ENCODE measurements at regions not wholly inside any gene's neighbourhood (a gene's known extent, or its start where the extent isn't known, plus 50 kb on each side); places are given as distances from the start of the nearest gene placed in this dataset.

GRCh38 chr9:115192835-115193525 lies 75.0 kb upstream of the TNC start:
- no peak for TF ChIP-seq SIN3A (IDR thresholded peaks at IDR 0.05; ENCODE audit: borderline replicate concordance, insufficient read depth, low read depth, low read length)
- TF ChIP-seq TCF7L2 (IDR thresholded peaks at IDR 0.05; ENCODE audit: low read depth, low read length), result no peak
- TF ChIP-seq CTCF (IDR thresholded peaks at IDR 0.05), result no peak
- TF ChIP-seq POLR2AphosphoS5 (IDR thresholded peaks at IDR 0.05; ENCODE audit: low read depth, low read length), result no peak
- no peak for TF ChIP-seq REST (IDR thresholded peaks at IDR 0.05; ENCODE audit: insufficient read depth in 1 of 2, low read depth in 2 of 2, low read length in 1 of 2)
- ATAC-seq (no peak), DNase-seq (ENCODE audit: low read depth, low spot score) (no peak)
- in situ Hi-C loops (cut with HindIII; ENCODE audit: low pct_unique_long_range_greater_than_20kb, low sequenced_read_pairs) (no loop called here), intact Hi-C loops (cut with micrococcal nuclease; ENCODE audit: unreplicated experiment) (no loop called here)
- H3K36me3 ChIP-seq (ENCODE audit: control insufficient read depth, insufficient read depth, low read length), result no peaks in the 10 kb centered on the region
- H3K9me3 ChIP-seq (ENCODE audit: control insufficient read depth, insufficient read depth, low read depth, low read length), result no peaks in the 10 kb centered on the region
- POLR2A ChIA-PET, result no interaction called here
- no peak overlapping the region for H3K27ac ChIP-seq (ENCODE audit: low read length)
- no peak overlapping the region for H3K4me3 ChIP-seq (ENCODE audit: low read depth in 2 of 2, low read length in 2 of 2)
- CTCF ChIA-PET, result no interaction called here
- BruUV-seq (replicated peaks), result no TSS peak
- no peaks in the 10 kb centered on the region for H3K27me3 ChIP-seq (ENCODE audit: control insufficient read depth, insufficient read depth, low read length)
- no peaks in the 10 kb centered on the region for H3K4me1 ChIP-seq (ENCODE audit: control insufficient read depth, insufficient read depth, low read length)

GRCh38 chr9:115193777-115194176 lies 75.8 kb upstream of the TNC start:
- POLR2A ChIA-PET, result no interaction called here
- H3K9me3 ChIP-seq (ENCODE audit: control insufficient read depth, insufficient read depth, low read depth, low read length), result no peaks in the 10 kb centered on the region
- no peaks in the 10 kb centered on the region for H3K36me3 ChIP-seq (ENCODE audit: control insufficient read depth, insufficient read depth, low read length)
- intact Hi-C loops (cut with micrococcal nuclease; ENCODE audit: unreplicated experiment), result no loop called here
- H3K27ac ChIP-seq (ENCODE audit: low read length), result no peak overlapping the region
- no peak for TF ChIP-seq CTCF (IDR thresholded peaks at IDR 0.05)
- TF ChIP-seq REST (IDR thresholded peaks at IDR 0.05; ENCODE audit: insufficient read depth in 1 of 2, low read depth in 2 of 2, low read length in 1 of 2), result no peak
- TF ChIP-seq TCF7L2 (IDR thresholded peaks at IDR 0.05; ENCODE audit: low read depth, low read length), result no peak
- TF ChIP-seq POLR2AphosphoS5 (IDR thresholded peaks at IDR 0.05; ENCODE audit: low read depth, low read length), result no peak
- no peak overlapping the region for H3K4me3 ChIP-seq (ENCODE audit: low read depth in 2 of 2, low read length in 2 of 2)
- CTCF ChIA-PET, result no interaction called here
- DNase-seq (ENCODE audit: low read depth, low spot score) (no peak), ATAC-seq (no peak)
- H3K4me1 ChIP-seq (ENCODE audit: control insufficient read depth, insufficient read depth, low read length), result no peaks in the 10 kb centered on the region
- in situ Hi-C loops (cut with HindIII; ENCODE audit: low pct_unique_long_range_greater_than_20kb, low sequenced_read_pairs), result no loop called here
- no TSS peak for BruUV-seq (replicated peaks)
- H3K27me3 ChIP-seq (ENCODE audit: control insufficient read depth, insufficient read depth, low read length), result no peaks in the 10 kb centered on the region
